ENCODE measurements at regions not wholly inside any gene's neighbourhood (a gene's known extent, or its start where the extent isn't known, plus 50 kb on each side); places are given as distances from the start of the nearest gene placed in this dataset.

DNA sequence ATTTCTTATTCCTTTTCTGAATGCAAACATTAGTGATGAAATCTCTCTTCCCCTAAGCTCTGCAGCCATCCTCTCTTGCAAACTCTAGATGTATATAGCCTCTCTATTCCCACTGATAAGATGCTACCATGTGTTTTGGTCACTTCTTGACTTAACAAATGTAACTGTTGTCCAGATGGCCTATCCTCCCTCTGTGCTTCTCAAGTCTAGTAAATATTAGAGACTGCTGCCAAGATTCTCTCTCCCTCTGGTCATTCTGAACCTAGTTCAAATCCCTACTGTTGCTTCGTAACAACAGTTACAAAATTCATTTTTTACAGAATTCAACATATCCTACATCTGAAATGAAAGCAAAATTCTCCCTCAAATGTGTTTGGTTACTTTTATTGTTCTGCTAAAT, 156.6 kb downstream of the TXNL1 start:
- H2AK5ac ChIP-seq (ENCODE audit: insufficient read length, low read length), result no peak overlapping the region
- Mint-ChIP-seq H3K27ac (no peak overlapping the region), H3K36me3 (ENCODE audit: insufficient read depth in 1 of 3, low read depth in 3 of 3) (no peaks in the 10 kb centered on the region), H3K4me1 (peaks cover 6% of the 10 kb centered on the region in 2 experiments), H3K27me3 (ENCODE audit: low read depth) (no peaks in the 10 kb centered on the region), H3K4me3 (no peak overlapping the region), H3K9me3 (no peaks in the 10 kb centered on the region)
- no peak for DNase-seq
- no peak overlapping the region for H2BK20ac ChIP-seq (ENCODE audit: low read depth, low read length, poor library complexity, severe bottlenecking)
- no peak overlapping the region for H4K8ac ChIP-seq (replicated peaks; ENCODE audit: insufficient read length, low read depth, low read length)
- H3K9me3 ChIP-seq (ENCODE audit: control insufficient read depth, low read depth, low read length), result no peaks in the 10 kb centered on the region
- TF ChIP-seq, protein P1, sequence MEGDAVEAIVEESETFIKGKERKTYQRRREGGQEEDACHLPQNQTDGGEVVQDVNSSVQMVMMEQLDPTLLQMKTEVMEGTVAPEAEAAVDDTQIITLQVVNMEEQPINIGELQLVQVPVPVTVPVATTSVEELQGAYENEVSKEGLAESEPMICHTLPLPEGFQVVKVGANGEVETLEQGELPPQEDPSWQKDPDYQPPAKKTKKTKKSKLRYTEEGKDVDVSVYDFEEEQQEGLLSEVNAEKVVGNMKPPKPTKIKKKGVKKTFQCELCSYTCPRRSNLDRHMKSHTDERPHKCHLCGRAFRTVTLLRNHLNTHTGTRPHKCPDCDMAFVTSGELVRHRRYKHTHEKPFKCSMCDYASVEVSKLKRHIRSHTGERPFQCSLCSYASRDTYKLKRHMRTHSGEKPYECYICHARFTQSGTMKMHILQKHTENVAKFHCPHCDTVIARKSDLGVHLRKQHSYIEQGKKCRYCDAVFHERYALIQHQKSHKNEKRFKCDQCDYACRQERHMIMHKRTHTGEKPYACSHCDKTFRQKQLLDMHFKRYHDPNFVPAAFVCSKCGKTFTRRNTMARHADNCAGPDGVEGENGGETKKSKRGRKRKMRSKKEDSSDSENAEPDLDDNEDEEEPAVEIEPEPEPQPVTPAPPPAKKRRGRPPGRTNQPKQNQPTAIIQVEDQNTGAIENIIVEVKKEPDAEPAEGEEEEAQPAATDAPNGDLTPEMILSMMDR (conservative IDR thresholded peaks at IDR 0.05), result no peak
- H3K4me1 ChIP-seq (ENCODE audit: insufficient read depth, low read length), result no peaks in the 10 kb centered on the region
- no peaks in the 10 kb centered on the region for H4K20me1 ChIP-seq (ENCODE audit: control insufficient read depth, insufficient read depth, insufficient read length)
- H3K4me2 ChIP-seq (ENCODE audit: insufficient read depth, insufficient read length, low read length), result no peak overlapping the region
- no peak overlapping the region for H3K14ac ChIP-seq (ENCODE audit: insufficient read depth, low read length)
- H3K79me2 ChIP-seq (ENCODE audit: insufficient read depth, low read length), result no peaks in the 10 kb centered on the region
- H3K23me2 ChIP-seq (ENCODE audit: insufficient read length, low read depth, low read length, poor library complexity, severe bottlenecking), result no peaks in the 10 kb centered on the region
- no peak overlapping the region for H2BK12ac ChIP-seq (ENCODE audit: insufficient read length, low read depth, low read length)
- H3K79me1 ChIP-seq (ENCODE audit: insufficient read depth, low read depth, low read length, poor library complexity, severe bottlenecking), result no peaks in the 10 kb centered on the region
- no peaks in the 10 kb centered on the region for H3K27me3 ChIP-seq (ENCODE audit: insufficient read depth, low read length)
- no peak overlapping the region for H4K5ac ChIP-seq (ENCODE audit: insufficient read length, low read depth, low read length)
- no peak overlapping the region for H2AFZ ChIP-seq (ENCODE audit: low read length)
- no peak overlapping the region for H2BK5ac ChIP-seq (ENCODE audit: insufficient read length, low read length)
- no peak overlapping the region for H3K9ac ChIP-seq (ENCODE audit: extremely low read depth, insufficient read length, low read length)
- H2BK120ac ChIP-seq (ENCODE audit: low read depth, low read length, poor library complexity, severe bottlenecking), result no peak overlapping the region
- H3T11ph ChIP-seq (ENCODE audit: low read length), result no peak overlapping the region
- H3K56ac ChIP-seq (ENCODE audit: insufficient read length, low read depth, low read length), result no peak overlapping the region
- H3K18ac ChIP-seq (ENCODE audit: insufficient read length, low read depth, low read length), result no peak overlapping the region
- no CpG with 5 or more reads among the region's 1 CpG for WGBS (ENCODE audit: extremely low coverage, insufficient read length, low lambda C conversion rate)
- no peak overlapping the region for H4K91ac ChIP-seq (ENCODE audit: insufficient read length, low read depth, low read length)
- H3K4ac ChIP-seq (ENCODE audit: low read depth, low read length), result no peak overlapping the region
- no peak overlapping the region for H3K23ac ChIP-seq (ENCODE audit: insufficient read length, low read depth, low read length)
- H2BK15ac ChIP-seq (ENCODE audit: low read depth, low read length), result no peak overlapping the region
- no peak overlapping the region for H3K27ac ChIP-seq (ENCODE audit: insufficient read length, low read depth, low read length)
